ENCODE measurements at regions not wholly inside any gene's neighbourhood (a gene's known extent, or its start where the extent isn't known, plus 50 kb on each side); places are given as distances from the start of the nearest gene placed in this dataset.

- no peaks in the 10 kb centered on the region for H3K9me3 Mint-ChIP-seq
- CTCF ChIA-PET, result no interaction called here
- H3K36me3 Mint-ChIP-seq (ENCODE audit: low read depth), result no peaks in the 10 kb centered on the region
- DNase-seq, result no peak
- H3K27ac Mint-ChIP-seq, result no peak overlapping the region
- POLR2A ChIA-PET, result no interaction called here
- no peaks in the 10 kb centered on the region for H3K27me3 Mint-ChIP-seq
- no peaks in the 10 kb centered on the region for H3K4me1 Mint-ChIP-seq
- no peak overlapping the region for H3K4me3 Mint-ChIP-seq
Observed at GRCh38 chr4:96139251-96139929, 299.5 kb downstream of the PDHA2 start.

- ChIA-PET POLR2A (no interaction called here), CTCF (no interaction called here)
- Mint-ChIP-seq H3K36me3 (ENCODE audit: low read depth) (no peaks in the 10 kb centered on the region), H3K4me1 (no peaks in the 10 kb centered on the region), H3K27me3 (no peaks in the 10 kb centered on the region), H3K4me3 (no peak overlapping the region), H3K27ac (no peak overlapping the region), H3K9me3 (peaks cover 2% of the 10 kb centered on the region)
- no peak for DNase-seq
Observed at GRCh38 chr4:96145601-96146000, 305.7 kb downstream of the PDHA2 start.

DNA sequence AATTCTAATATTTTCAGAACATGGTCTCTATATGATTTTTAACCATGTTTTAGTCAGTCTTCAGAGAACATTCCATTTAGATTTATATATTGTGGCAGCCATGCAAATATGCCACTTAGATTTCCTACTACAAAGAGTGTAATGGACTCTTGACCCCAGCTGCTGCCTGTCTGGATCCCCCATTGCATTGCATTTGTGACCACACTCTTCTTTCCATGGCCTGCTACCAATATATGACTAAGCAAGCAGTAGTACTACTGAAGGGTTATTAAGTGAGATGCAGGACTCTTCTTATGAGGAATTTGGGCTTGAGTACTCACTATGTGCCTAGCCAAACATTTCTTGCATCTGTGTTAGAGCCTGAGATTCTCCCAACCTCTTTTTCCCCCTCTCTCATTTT lies 306.8 kb downstream of the PDHA2 start:
- H3K4me3 Mint-ChIP-seq, result no peak overlapping the region
- H3K9me3 Mint-ChIP-seq, result peaks cover 2% of the 10 kb centered on the region
- H3K27me3 Mint-ChIP-seq, result no peaks in the 10 kb centered on the region
- H3K36me3 Mint-ChIP-seq (ENCODE audit: low read depth), result no peaks in the 10 kb centered on the region
- H3K27ac Mint-ChIP-seq, result no peak overlapping the region
- POLR2A ChIA-PET, result no interaction called here
- CTCF ChIA-PET, result no interaction called here
- DNase-seq, result no peak
- H3K4me1 Mint-ChIP-seq, result no peaks in the 10 kb centered on the region

DNA sequence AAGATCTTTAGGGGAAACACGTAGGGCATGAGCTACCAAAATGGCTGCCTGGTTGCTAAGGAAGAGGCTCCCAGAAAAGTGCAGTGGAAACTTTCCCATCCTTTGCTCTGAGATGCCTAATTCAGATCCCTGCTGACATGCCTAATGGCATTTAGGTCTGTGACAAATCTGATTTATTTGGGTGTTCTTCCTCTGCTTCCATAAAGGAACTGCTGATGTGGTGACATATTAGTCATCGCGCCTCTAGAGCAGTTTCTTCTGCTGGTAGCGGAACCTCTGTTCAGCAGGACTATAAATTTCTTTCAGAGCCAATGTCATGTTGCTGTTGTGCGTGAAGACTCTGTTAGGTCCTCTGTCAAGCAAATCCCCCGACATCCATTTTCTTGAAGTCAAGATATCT lies 310.0 kb downstream of the PDHA2 start:
- no peaks in the 10 kb centered on the region for H3K4me1 Mint-ChIP-seq
- DNase-seq, result no peak
- no peaks in the 10 kb centered on the region for H3K36me3 Mint-ChIP-seq (ENCODE audit: low read depth)
- H3K27ac Mint-ChIP-seq, result no peak overlapping the region
- ChIA-PET CTCF (no interaction called here), POLR2A (no interaction called here)
- peaks cover 2% of the 10 kb centered on the region for H3K9me3 Mint-ChIP-seq
- no peaks in the 10 kb centered on the region for H3K27me3 Mint-ChIP-seq
- H3K4me3 Mint-ChIP-seq, result no peak overlapping the region

DNA sequence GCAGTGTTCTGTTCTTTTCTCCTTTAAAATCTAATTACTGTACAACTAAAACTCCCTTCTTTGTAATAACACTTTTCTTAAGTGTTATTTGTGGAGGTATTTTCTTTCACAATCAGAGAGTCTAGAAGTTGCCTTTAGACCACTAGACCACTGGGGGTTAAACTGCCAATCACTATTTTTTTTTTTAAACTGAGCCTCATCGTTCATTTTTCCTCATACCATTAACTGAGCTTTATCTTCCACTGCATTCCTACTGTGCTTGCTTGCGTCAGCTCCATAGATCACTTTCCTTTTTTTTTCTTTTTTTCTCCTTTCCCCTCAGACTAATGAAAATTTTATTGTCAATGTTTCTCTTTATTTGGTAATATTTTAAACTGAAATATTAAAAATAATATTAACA lies 310.6 kb downstream of the PDHA2 start:
- no peak for DNase-seq
- ChIA-PET POLR2A (no interaction called here), CTCF (no interaction called here)
- no peaks in the 10 kb centered on the region for H3K4me1 Mint-ChIP-seq
- no peaks in the 10 kb centered on the region for H3K36me3 Mint-ChIP-seq (ENCODE audit: low read depth)
- H3K9me3 Mint-ChIP-seq, result peaks cover 2% of the 10 kb centered on the region
- H3K4me3 Mint-ChIP-seq, result no peak overlapping the region
- H3K27me3 Mint-ChIP-seq, result no peaks in the 10 kb centered on the region
- no peak overlapping the region for H3K27ac Mint-ChIP-seq

- CTCF ChIA-PET, result no interaction called here
- Mint-ChIP-seq H3K9me3 (peaks cover under 1% of the 10 kb centered on the region), H3K27ac (no peak overlapping the region), H3K36me3 (ENCODE audit: low read depth) (no peaks in the 10 kb centered on the region), H3K4me3 (no peak overlapping the region), H3K4me1 (no peaks in the 10 kb centered on the region), H3K27me3 (no peaks in the 10 kb centered on the region)
- DNase-seq, result no peak
- POLR2A ChIA-PET, result no interaction called here
Observed at GRCh38 chr4:96152824-96153223, 312.9 kb downstream of the PDHA2 start.

DNA sequence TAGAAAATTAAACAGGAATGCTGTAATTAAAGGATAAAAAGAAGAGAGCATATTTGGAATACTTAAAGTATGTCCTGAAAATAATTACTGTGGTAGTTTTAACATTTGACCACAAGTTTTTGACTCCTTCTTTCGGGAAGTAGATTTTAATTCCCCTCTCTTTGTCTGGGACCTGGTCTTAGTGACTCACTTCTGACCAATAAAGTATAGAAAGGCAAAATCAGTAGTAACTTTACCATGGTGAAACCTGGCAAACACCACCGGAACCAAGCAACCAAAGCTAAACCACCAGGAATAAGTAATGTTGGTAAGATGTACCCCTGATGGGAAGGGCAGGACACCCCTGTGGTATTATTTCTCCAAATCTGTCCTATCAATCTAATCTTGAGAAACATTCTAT lies 314.8 kb downstream of the PDHA2 start:
- Mint-ChIP-seq H3K4me1 (no peaks in the 10 kb centered on the region), H3K36me3 (ENCODE audit: low read depth) (no peaks in the 10 kb centered on the region), H3K27ac (no peak overlapping the region), H3K9me3 (peaks cover 2% of the 10 kb centered on the region), H3K4me3 (no peak overlapping the region), H3K27me3 (no peaks in the 10 kb centered on the region)
- ChIA-PET POLR2A (no interaction called here), CTCF (no interaction called here)
- DNase-seq, result no peak

- Mint-ChIP-seq H3K27ac (no peak overlapping the region), H3K27me3 (no peaks in the 10 kb centered on the region), H3K36me3 (ENCODE audit: low read depth) (no peaks in the 10 kb centered on the region), H3K4me1 (no peaks in the 10 kb centered on the region), H3K4me3 (no peak overlapping the region), H3K9me3 (peaks cover 5% of the 10 kb centered on the region)
- CTCF ChIA-PET, result no interaction called here
- POLR2A ChIA-PET, result no interaction called here
- no peak for DNase-seq
Observed at GRCh38 chr4:96162636-96163035, 322.7 kb downstream of the PDHA2 start.

GRCh38 chr4:96164814-96165351 lies 325.0 kb downstream of the PDHA2 start:
- Mint-ChIP-seq H3K4me1 (no peaks in the 10 kb centered on the region), H3K4me3 (no peak overlapping the region), H3K27me3 (no peaks in the 10 kb centered on the region), H3K36me3 (ENCODE audit: low read depth) (no peaks in the 10 kb centered on the region), H3K27ac (no peak overlapping the region), H3K9me3 (peaks cover 3% of the 10 kb centered on the region)
- POLR2A ChIA-PET, result no interaction called here
- no peak for DNase-seq
- CTCF ChIA-PET, result no interaction called here

DNA sequence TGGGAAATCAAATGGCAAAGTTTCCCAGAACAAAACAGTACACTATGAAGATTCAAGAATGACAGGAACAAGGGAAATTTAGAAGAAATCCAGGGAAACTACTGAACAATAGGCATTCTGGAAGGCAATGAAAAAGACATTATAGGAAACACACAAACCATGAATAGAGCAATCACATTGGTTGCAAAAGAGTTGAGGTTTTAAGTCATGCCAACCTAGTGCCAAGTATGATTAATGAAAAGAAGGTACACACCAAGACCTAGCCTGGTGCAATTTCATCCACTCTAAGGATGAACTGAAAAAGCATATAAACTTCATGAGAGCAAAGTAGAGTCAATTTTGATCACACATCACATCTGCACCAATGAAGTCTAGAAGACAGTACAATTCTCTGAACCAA lies 326.9 kb downstream of the PDHA2 start:
- ChIA-PET POLR2A (no interaction called here), CTCF (no interaction called here)
- Mint-ChIP-seq H3K36me3 (ENCODE audit: low read depth) (no peaks in the 10 kb centered on the region), H3K4me1 (no peaks in the 10 kb centered on the region), H3K4me3 (no peak overlapping the region), H3K27me3 (no peaks in the 10 kb centered on the region), H3K9me3 (peaks cover 3% of the 10 kb centered on the region), H3K27ac (no peak overlapping the region)
- no peak for DNase-seq

DNA sequence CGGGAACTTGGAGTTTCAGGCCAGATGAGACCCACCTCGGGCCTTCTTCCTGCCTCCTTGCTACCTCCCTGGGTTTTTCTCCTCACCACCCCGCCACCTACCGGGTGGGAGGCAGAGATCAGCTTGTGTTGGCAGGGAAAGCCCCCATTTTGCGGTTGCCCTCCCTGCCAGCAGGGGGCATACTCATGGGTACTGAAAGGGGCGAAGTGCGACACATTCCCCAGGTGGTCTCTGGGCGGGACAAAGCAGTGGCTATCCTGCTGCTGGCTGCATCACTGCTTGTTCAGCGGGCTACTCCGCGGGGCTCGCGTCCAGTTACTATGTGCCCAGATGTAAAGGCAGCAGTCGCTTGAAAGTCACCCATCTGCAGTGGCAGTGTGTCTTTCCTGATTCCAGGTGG lies 330.3 kb downstream of the PDHA2 start:
- H3K27ac Mint-ChIP-seq, result no peak overlapping the region
- no peak overlapping the region for H3K4me3 Mint-ChIP-seq
- no peaks in the 10 kb centered on the region for H3K27me3 Mint-ChIP-seq
- ChIA-PET POLR2A (no interaction called here), CTCF (no interaction called here)
- H3K4me1 Mint-ChIP-seq, result no peaks in the 10 kb centered on the region
- DNase-seq, result no peak
- no peaks in the 10 kb centered on the region for H3K36me3 Mint-ChIP-seq (ENCODE audit: low read depth)
- H3K9me3 Mint-ChIP-seq, result no peaks in the 10 kb centered on the region

GRCh38 chr4:96173756-96174155 lies 333.9 kb downstream of the PDHA2 start:
- Mint-ChIP-seq H3K4me3 (no peak overlapping the region), H3K36me3 (ENCODE audit: low read depth) (no peaks in the 10 kb centered on the region), H3K4me1 (no peaks in the 10 kb centered on the region), H3K27ac (no peak overlapping the region), H3K9me3 (no peaks in the 10 kb centered on the region), H3K27me3 (no peaks in the 10 kb centered on the region)
- no peak for DNase-seq
- ChIA-PET POLR2A (no interaction called here), CTCF (interaction anchor here (0.5 kb wide), 1 partner anchor 1017 kb away, joined by 3 read pairs; no protein-coding TSS in a partner anchor)

DNA sequence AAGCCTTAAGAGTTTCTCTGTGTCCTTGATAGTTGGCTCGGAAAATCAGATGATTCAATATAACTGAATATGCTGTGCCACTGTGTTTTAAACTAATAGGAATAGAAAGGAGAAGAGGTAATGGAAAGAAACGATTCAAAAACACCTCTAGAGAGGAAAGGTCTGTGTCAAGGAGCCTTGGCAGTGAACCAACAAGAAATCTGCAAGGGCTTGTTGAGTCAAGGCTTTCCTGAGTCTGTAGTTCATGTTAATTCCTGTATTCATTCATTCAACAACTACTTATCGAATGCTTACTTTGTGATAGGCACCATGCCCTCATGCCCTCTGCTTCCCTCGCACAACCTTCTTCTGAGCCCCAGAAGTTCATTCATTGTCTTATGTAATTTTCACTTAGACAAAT lies 336.0 kb downstream of the PDHA2 start:
- no peaks in the 10 kb centered on the region for H3K27me3 Mint-ChIP-seq
- CTCF ChIA-PET, result no interaction called here
- H3K4me1 Mint-ChIP-seq, result no peaks in the 10 kb centered on the region
- POLR2A ChIA-PET, result no interaction called here
- no peak overlapping the region for H3K4me3 Mint-ChIP-seq
- H3K9me3 Mint-ChIP-seq, result no peaks in the 10 kb centered on the region
- no peak overlapping the region for H3K27ac Mint-ChIP-seq
- no peaks in the 10 kb centered on the region for H3K36me3 Mint-ChIP-seq (ENCODE audit: low read depth)
- no peak for DNase-seq

GRCh38 chr4:96183611-96184010 lies 343.7 kb downstream of the PDHA2 start:
- DNase-seq, result no peak
- Mint-ChIP-seq H3K4me1 (no peaks in the 10 kb centered on the region), H3K36me3 (ENCODE audit: low read depth) (no peaks in the 10 kb centered on the region), H3K9me3 (peaks cover 2% of the 10 kb centered on the region), H3K27me3 (no peaks in the 10 kb centered on the region), H3K4me3 (no peak overlapping the region), H3K27ac (no peak overlapping the region)
- ChIA-PET POLR2A (no interaction called here), CTCF (no interaction called here)

All from activated CD4-positive, alpha-beta memory T cell treated with anti-CD3 and anti-CD28 coated beads, Interleukin-2, amount 10 ng/mL, durations not matched to agents 7 days and 5 days (primary cell).